ENCODE measurements at regions not wholly inside any gene's neighbourhood (a gene's known extent, or its start where the extent isn't known, plus 50 kb on each side); places are given as distances from the start of the nearest gene placed in this dataset.

DNA sequence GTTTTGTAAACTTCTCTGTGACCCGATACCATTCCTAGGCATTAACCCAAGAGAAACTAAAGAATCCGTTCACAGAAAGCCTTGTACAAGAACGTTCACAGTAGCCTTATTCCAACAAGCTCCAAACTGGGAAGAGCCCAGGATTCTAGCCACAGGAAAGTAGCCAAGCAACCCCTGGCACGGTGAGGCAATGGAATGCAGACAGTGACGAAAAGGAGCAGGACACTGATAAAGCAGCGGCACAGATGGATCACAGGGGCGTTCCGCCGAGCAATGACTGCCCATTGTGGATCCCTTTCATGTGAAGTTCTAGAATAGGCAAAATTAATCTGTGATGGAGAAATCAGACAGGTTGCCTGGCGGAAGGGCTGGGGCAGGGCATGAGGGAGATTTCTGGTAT lies 198.7 kb upstream of the CHRNA7 start:
- TF ChIP-seq NFIC (IDR thresholded peaks at IDR 0.05; ENCODE audit: low read depth, low read length) = no peak
- TF ChIP-seq, protein P1, sequence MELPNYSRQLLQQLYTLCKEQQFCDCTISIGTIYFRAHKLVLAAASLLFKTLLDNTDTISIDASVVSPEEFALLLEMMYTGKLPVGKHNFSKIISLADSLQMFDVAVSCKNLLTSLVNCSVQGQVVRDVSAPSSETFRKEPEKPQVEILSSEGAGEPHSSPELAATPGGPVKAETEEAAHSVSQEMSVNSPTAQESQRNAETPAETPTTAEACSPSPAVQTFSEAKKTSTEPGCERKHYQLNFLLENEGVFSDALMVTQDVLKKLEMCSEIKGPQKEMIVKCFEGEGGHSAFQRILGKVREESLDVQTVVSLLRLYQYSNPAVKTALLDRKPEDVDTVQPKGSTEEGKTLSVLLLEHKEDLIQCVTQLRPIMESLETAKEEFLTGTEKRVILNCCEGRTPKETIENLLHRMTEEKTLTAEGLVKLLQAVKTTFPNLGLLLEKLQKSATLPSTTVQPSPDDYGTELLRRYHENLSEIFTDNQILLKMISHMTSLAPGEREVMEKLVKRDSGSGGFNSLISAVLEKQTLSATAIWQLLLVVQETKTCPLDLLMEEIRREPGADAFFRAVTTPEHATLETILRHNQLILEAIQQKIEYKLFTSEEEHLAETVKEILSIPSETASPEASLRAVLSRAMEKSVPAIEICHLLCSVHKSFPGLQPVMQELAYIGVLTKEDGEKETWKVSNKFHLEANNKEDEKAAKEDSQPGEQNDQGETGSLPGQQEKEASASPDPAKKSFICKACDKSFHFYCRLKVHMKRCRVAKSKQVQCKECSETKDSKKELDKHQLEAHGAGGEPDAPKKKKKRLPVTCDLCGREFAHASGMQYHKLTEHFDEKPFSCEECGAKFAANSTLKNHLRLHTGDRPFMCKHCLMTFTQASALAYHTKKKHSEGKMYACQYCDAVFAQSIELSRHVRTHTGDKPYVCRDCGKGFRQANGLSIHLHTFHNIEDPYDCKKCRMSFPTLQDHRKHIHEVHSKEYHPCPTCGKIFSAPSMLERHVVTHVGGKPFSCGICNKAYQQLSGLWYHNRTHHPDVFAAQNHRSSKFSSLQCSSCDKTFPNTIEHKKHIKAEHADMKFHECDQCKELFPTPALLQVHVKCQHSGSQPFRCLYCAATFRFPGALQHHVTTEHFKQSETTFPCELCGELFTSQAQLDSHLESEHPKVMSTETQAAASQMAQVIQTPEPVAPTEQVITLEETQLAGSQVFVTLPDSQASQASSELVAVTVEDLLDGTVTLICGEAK (IDR thresholded peaks at IDR 0.05; ENCODE audit: borderline replicate concordance) = no peak
- no peak for TF ChIP-seq CTCF (IDR thresholded peaks at IDR 0.05 in 2 of 3, conservative IDR thresholded peaks at IDR 0.05 in 1 of 3; ENCODE audit: control insufficient read depth in 2 of 3, extremely low read depth in 1 of 3, insufficient read depth in 1 of 3, low read depth in 3 of 3, low read length in 3 of 3)

All from GM12878 (cell line).